ENCODE measurements at regions not wholly inside any gene's neighbourhood (a gene's known extent, or its start where the extent isn't known, plus 50 kb on each side); places are given as distances from the start of the nearest gene placed in this dataset.

DNA sequence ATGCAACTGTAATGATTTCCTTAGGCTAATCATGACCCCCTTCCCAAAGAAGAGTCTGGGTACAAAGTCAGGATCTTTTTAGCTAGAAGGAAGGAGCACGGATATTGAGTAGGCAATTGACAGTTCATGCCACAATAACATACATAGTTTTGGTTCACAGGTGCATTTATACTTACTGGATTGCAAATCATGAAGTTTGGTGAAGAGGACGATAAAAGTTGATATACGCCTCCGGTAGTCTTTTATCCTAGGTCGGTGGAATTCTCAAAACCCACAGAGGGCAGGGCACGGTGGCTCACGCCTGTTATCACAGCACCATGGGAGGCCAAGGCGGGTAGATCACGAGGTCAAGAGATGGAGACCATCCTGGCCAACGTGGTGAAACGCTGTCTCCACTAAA is 265.4 kb upstream of the PRMT6 start:
- H2AFZ ChIP-seq (replicated peaks): no peak overlapping the region
- no peaks in the 10 kb centered on the region for H3K79me2 ChIP-seq (ENCODE audit: low read depth)
- H3K27me3 Mint-ChIP-seq (ENCODE audit: insufficient read depth, low read depth): no peaks in the 10 kb centered on the region
- no peak overlapping the region for H3K27ac ChIP-seq
- no peak overlapping the region for H3K9ac ChIP-seq
- no peaks in the 10 kb centered on the region for H3K4me1 Mint-ChIP-seq
- no peaks in the 10 kb centered on the region for H3K36me3 ChIP-seq
- no peak overlapping the region for H3K27ac Mint-ChIP-seq
- DNase-seq (ENCODE audit: low spot score): no peak
- no peak overlapping the region for H3K4me3 Mint-ChIP-seq
- H3F3A ChIP-seq (ENCODE audit: low read depth): no peaks in the 10 kb centered on the region
- H3K4me2 ChIP-seq: no peak overlapping the region
- no peaks in the 10 kb centered on the region for H3K9me3 ChIP-seq (ENCODE audit: low read depth)
- no peaks in the 10 kb centered on the region for H4K20me1 ChIP-seq (ENCODE audit: low read depth)
- no peak for TF ChIP-seq EZH2phosphoT487 (IDR thresholded peaks at IDR 0.05)
- TF ChIP-seq EZH2 (IDR thresholded peaks at IDR 0.05): no peak
- TF ChIP-seq, protein P1, sequence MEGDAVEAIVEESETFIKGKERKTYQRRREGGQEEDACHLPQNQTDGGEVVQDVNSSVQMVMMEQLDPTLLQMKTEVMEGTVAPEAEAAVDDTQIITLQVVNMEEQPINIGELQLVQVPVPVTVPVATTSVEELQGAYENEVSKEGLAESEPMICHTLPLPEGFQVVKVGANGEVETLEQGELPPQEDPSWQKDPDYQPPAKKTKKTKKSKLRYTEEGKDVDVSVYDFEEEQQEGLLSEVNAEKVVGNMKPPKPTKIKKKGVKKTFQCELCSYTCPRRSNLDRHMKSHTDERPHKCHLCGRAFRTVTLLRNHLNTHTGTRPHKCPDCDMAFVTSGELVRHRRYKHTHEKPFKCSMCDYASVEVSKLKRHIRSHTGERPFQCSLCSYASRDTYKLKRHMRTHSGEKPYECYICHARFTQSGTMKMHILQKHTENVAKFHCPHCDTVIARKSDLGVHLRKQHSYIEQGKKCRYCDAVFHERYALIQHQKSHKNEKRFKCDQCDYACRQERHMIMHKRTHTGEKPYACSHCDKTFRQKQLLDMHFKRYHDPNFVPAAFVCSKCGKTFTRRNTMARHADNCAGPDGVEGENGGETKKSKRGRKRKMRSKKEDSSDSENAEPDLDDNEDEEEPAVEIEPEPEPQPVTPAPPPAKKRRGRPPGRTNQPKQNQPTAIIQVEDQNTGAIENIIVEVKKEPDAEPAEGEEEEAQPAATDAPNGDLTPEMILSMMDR (IDR thresholded peaks at IDR 0.05): no peak
- no peaks in the 10 kb centered on the region for H3K4me1 ChIP-seq
- no peak overlapping the region for H3K4me3 ChIP-seq
- H3K27me3 ChIP-seq: no peaks in the 10 kb centered on the region
- H3K36me3 Mint-ChIP-seq: no peaks in the 10 kb centered on the region
- no peaks in the 10 kb centered on the region for H3K9me3 Mint-ChIP-seq

DNA sequence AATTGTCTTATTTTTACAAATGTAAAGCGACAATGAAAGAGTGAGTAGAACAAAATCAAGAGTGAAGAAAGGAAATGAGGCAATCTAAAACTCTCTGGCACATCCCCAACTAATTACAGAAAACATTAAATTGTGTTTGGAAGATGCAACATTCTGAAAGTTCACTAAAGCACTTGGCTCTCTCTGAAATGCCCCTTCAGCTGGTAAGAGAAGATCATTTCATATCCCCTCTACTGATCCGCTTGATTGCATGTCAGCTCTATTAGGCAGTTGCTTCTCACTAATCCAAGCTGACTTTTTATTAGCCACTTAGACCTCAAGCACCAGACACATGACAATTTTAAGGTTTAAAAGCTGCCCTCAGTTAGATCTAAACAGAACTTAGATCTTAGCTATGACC is 262.8 kb upstream of the PRMT6 start:
- Histone ChIP-seq H3K9me3 (ENCODE audit: low read depth) (no peaks in the 10 kb centered on the region), H3K4me1 (no peaks in the 10 kb centered on the region), H3K4me2 (no peak overlapping the region), H3K4me3 (no peak overlapping the region), H3K36me3 (no peaks in the 10 kb centered on the region), H3F3A (ENCODE audit: low read depth) (no peaks in the 10 kb centered on the region), H2AFZ (replicated peaks) (peak overlapping the region; percentile 68), H4K20me1 (ENCODE audit: low read depth) (no peaks in the 10 kb centered on the region), H3K27ac (no peak overlapping the region), H3K79me2 (ENCODE audit: low read depth) (no peaks in the 10 kb centered on the region), H3K27me3 (no peaks in the 10 kb centered on the region), H3K9ac (no peak overlapping the region)
- Mint-ChIP-seq H3K4me3 (no peak overlapping the region), H3K27ac (no peak overlapping the region), H3K36me3 (no peaks in the 10 kb centered on the region), H3K4me1 (no peaks in the 10 kb centered on the region), H3K27me3 (ENCODE audit: insufficient read depth, low read depth) (peaks cover 2% of the 10 kb centered on the region), H3K9me3 (no peaks in the 10 kb centered on the region)
- TF ChIP-seq, protein P1 (IDR thresholded peaks at IDR 0.05): no peak
- TF ChIP-seq EZH2 (IDR thresholded peaks at IDR 0.05) (no peak), EZH2phosphoT487 (IDR thresholded peaks at IDR 0.05) (no peak)
- no peak for DNase-seq (ENCODE audit: low spot score)

DNA sequence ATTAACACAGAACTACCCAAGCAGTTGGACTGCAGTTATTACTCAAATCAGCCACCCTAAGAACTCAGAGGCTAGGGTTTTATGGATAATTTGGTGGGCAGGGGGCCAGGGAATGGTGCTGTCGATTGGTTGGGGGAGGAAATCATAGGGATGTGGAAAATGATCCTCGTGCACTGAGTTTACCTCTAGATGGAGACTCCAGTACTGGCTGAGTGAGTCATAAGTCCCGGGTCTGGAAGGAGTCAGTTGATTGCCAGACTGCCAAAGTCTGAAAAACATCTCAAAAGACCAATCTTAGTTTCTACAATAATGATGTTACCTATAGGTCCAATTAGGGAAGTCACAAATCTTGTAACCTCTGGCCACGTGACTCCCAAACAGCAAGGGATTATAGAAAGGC is 257.5 kb upstream of the PRMT6 start:
- Histone ChIP-seq H2AFZ (replicated peaks) (no peak overlapping the region), H3K27ac (no peak overlapping the region), H3K79me2 (ENCODE audit: low read depth) (no peaks in the 10 kb centered on the region), H3K4me3 (no peak overlapping the region), H3K4me1 (no peaks in the 10 kb centered on the region), H3F3A (ENCODE audit: low read depth) (no peaks in the 10 kb centered on the region), H3K36me3 (no peaks in the 10 kb centered on the region), H3K9ac (no peak overlapping the region), H3K9me3 (ENCODE audit: low read depth) (no peaks in the 10 kb centered on the region), H4K20me1 (ENCODE audit: low read depth) (no peaks in the 10 kb centered on the region), H3K27me3 (no peaks in the 10 kb centered on the region), H3K4me2 (no peak overlapping the region)
- H3K4me3 Mint-ChIP-seq: no peak overlapping the region
- no peak overlapping the region for H3K27ac Mint-ChIP-seq
- TF ChIP-seq, protein P1 (IDR thresholded peaks at IDR 0.05): peak; percentile 5
- TF ChIP-seq EZH2phosphoT487 (IDR thresholded peaks at IDR 0.05): no peak
- no peak for TF ChIP-seq EZH2 (IDR thresholded peaks at IDR 0.05)
- no peaks in the 10 kb centered on the region for H3K36me3 Mint-ChIP-seq
- H3K9me3 Mint-ChIP-seq: no peaks in the 10 kb centered on the region
- peaks cover 2% of the 10 kb centered on the region for H3K27me3 Mint-ChIP-seq (ENCODE audit: insufficient read depth, low read depth)
- no peaks in the 10 kb centered on the region for H3K4me1 Mint-ChIP-seq
- DNase-seq (ENCODE audit: low spot score): no peak

DNA sequence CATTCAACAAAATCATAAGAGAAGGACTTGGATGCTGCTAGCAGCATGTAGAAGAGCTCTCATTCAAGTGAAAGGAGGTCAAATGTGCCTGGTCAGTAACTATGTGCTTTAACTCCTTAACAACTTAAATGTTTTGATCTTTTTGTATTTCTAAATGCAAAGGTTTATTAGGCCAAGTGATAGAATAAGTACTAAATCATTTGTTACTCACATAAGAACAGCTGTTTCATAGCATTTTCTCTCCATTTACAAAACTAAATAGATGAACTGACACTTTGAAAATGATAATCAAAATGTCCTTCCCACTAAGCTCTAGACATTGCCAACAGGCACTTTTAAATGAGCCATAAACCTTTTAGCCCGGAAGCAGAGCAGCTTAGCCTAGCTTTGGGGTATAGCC is 254.3 kb upstream of the PRMT6 start:
- Histone ChIP-seq H3K4me1 (no peaks in the 10 kb centered on the region), H2AFZ (replicated peaks) (no peak overlapping the region), H3K36me3 (no peaks in the 10 kb centered on the region), H3K9me3 (ENCODE audit: low read depth) (no peaks in the 10 kb centered on the region), H3K27me3 (no peaks in the 10 kb centered on the region), H3K9ac (no peak overlapping the region), H3K4me2 (no peak overlapping the region), H3K79me2 (ENCODE audit: low read depth) (no peaks in the 10 kb centered on the region), H3F3A (ENCODE audit: low read depth) (no peaks in the 10 kb centered on the region), H3K27ac (no peak overlapping the region), H3K4me3 (no peak overlapping the region), H4K20me1 (ENCODE audit: low read depth) (no peaks in the 10 kb centered on the region)
- H3K27me3 Mint-ChIP-seq (ENCODE audit: insufficient read depth, low read depth): no peaks in the 10 kb centered on the region
- H3K36me3 Mint-ChIP-seq: no peaks in the 10 kb centered on the region
- DNase-seq (ENCODE audit: low spot score): no peak
- H3K4me1 Mint-ChIP-seq: no peaks in the 10 kb centered on the region
- H3K4me3 Mint-ChIP-seq: no peak overlapping the region
- TF ChIP-seq, protein P1 (IDR thresholded peaks at IDR 0.05): no peak
- no peak for TF ChIP-seq EZH2 (IDR thresholded peaks at IDR 0.05)
- TF ChIP-seq EZH2phosphoT487 (IDR thresholded peaks at IDR 0.05): no peak
- H3K9me3 Mint-ChIP-seq: no peaks in the 10 kb centered on the region
- no peak overlapping the region for H3K27ac Mint-ChIP-seq
